ENCODE measurements at regions not wholly inside any gene's neighbourhood (a gene's known extent, or its start where the extent isn't known, plus 50 kb on each side); places are given as distances from the start of the nearest gene placed in this dataset.
A peak's percentile ranks its signal among the peaks of the same experiment; 100 is the strongest.

GRCh38 chr15:88990185-88990679, 77.1 kb upstream of the MFGE8 start:
- no peak for FAIRE-seq
- peaks cover 2 to 5% of the 10 kb centered on the region in 2 experiments; a peak in 1 of 4 replicates for H3K9me3 ChIP-seq (ENCODE audit: insufficient read depth in 2 of 2, low read depth in 1 of 2, low read length in 1 of 2)
- no peak overlapping the region; the same call in 1 of the 2 replicates for H4K8ac ChIP-seq (ENCODE audit: extremely low read depth, insufficient read depth, low read length)
- no peak overlapping the region for H3K9ac ChIP-seq (replicated peaks in 1 of 4; ENCODE audit: extremely low read depth in 1 of 4, low read depth in 3 of 4, low read length in 3 of 4)
- H4K20me1 ChIP-seq (replicated peaks in 1 of 2; ENCODE audit: control insufficient read depth in 1 of 2, insufficient read depth in 2 of 2, low read length in 2 of 2): no peaks in the 10 kb centered on the region
- H3K23me2 ChIP-seq (ENCODE audit: low read depth, low read length): peaks cover 6% of the 10 kb centered on the region
- 93% methylated on average over 20 of the region's 20 CpGs; no CpG with 5 or more reads in 1 of the 2 experiments for WGBS, 2 experiments (ENCODE audit: extremely low coverage in 1 of 2, insufficient coverage in 1 of 2, insufficient read length in 1 of 2, insufficient replicate concordance in 2 of 2, low coverage in 1 of 2, low lambda C conversion rate in 2 of 2, missing lambda C conversion rate in 1 of 2)
- no peak for DNase-seq (ENCODE audit: low read depth in 1 of 2, low spot score in 2 of 2)
- peak overlapping the region; percentile 89; the same call in 1 of the 2 replicates for H2BK20ac ChIP-seq (ENCODE audit: low read length)
- peak overlapping the region; percentile 84 for H2BK120ac ChIP-seq (replicated peaks; ENCODE audit: low read depth, low read length)
- POLR2A ChIA-PET (ENCODE audit: partially characterized antibody): interaction anchor here (1.0 to 11.2 kb wide), 3 partner anchors 8 to 79 kb away, joined by 3 to 145 read pairs (median 29); no protein-coding TSS in a partner anchor
- peaks cover 0 to 4% of the 10 kb centered on the region in 2 experiments; a peak in 1 of 4 replicates for H3K79me2 ChIP-seq (ENCODE audit: control insufficient read depth in 1 of 2, insufficient read depth in 2 of 2, low read length in 2 of 2)
- peak overlapping the region; percentile 81; the same call in 1 of the 2 replicates for H3K18ac ChIP-seq (ENCODE audit: extremely low read depth, low read length)
- H2AFZ ChIP-seq (ENCODE audit: low read length): no peak overlapping the region
- no peak overlapping the region for H3K56ac ChIP-seq (replicated peaks; ENCODE audit: insufficient read length, low read depth, low read length)
- H3K14ac ChIP-seq (ENCODE audit: insufficient read length): no peak overlapping the region
- no peak overlapping the region for H3K27ac ChIP-seq (ENCODE audit: low read depth, low read length)
- peak overlapping the region; percentile 62 for H3K4ac ChIP-seq (replicated peaks; ENCODE audit: insufficient read length, low read depth, low read length)
- peak overlapping the region; percentile 66; the same call in 1 of the 2 replicates for H2BK5ac ChIP-seq (ENCODE audit: low read depth, low read length)
- H3K4me1 ChIP-seq (replicated peaks in 1 of 4; ENCODE audit: control insufficient read depth in 3 of 4, insufficient read depth in 4 of 4, low read length in 3 of 4): peaks cover 19 to 49% (median 43%) of the 10 kb centered on the region in 4 experiments
- no peak overlapping the region for H4K5ac ChIP-seq (ENCODE audit: insufficient read length, low read depth, low read length)
- H2AK5ac ChIP-seq (ENCODE audit: low read depth, low read length): no peak overlapping the region; the same call in 1 of the 2 replicates
- H4K91ac ChIP-seq (replicated peaks; ENCODE audit: insufficient read length, low read length): peak overlapping the region; percentile 68
- no peak overlapping the region for H3K4me3 ChIP-seq (ENCODE audit: extremely low read depth in 1 of 4, insufficient read depth in 2 of 4, low read depth in 3 of 4, low read length in 4 of 4)
- CTCF ChIA-PET (ENCODE audit: partially characterized antibody): interaction anchor here (1.6 to 3.4 kb wide), 2 partner anchors 9 to 11 kb away, joined by 7 to 13 read pairs; no protein-coding TSS in a partner anchor
- H3K79me1 ChIP-seq (ENCODE audit: low read depth, low read length): no peaks in the 10 kb centered on the region
- no peak overlapping the region for H2BK15ac ChIP-seq (ENCODE audit: low read length)
- H2BK12ac ChIP-seq (ENCODE audit: low read depth, low read length): peak overlapping the region; percentile 82; the same call in 1 of the 2 replicates
- no peak overlapping the region for H3K23ac ChIP-seq (ENCODE audit: insufficient read length)
- H3K27me3 ChIP-seq (replicated peaks in 1 of 4; ENCODE audit: control insufficient read depth in 3 of 4, extremely low read depth in 1 of 4, insufficient read depth in 3 of 4, low read length in 3 of 4): no peaks in the 10 kb centered on the region
- H3K36me3 ChIP-seq (ENCODE audit: control insufficient read depth in 2 of 4, insufficient read depth in 4 of 4, low read length in 3 of 4): no peaks in the 10 kb centered on the region
- H3K4me2 ChIP-seq (ENCODE audit: insufficient read depth in 1 of 2, low read depth in 2 of 2, low read length in 2 of 2): no peak overlapping the region
- TF ChIP-seq EGR1 (IDR thresholded peaks at IDR 0.05; ENCODE audit: borderline replicate concordance, low read depth, low read length) (no peak), POU5F1 (IDR thresholded peaks at IDR 0.05; ENCODE audit: low read depth, low read length) (no peak), RFX5 (IDR thresholded peaks at IDR 0.05; ENCODE audit: borderline replicate concordance, low read depth, low read length) (no peak), NRF1 (IDR thresholded peaks at IDR 0.05; ENCODE audit: low read depth, low read length) (no peak), TAF7 (optimal IDR thresholded peaks at IDR 0.05; ENCODE audit: borderline replicate concordance, low read depth, low read length) (no peak), EZH2 (IDR thresholded peaks at IDR 0.05; ENCODE audit: low read depth, low read length, severe bottlenecking) (no peak), CTCF (IDR thresholded peaks at IDR 0.05; ENCODE audit: control extremely low read depth in 1 of 3, insufficient read depth in 1 of 3, low read depth in 1 of 3, low read length in 3 of 3) (no peak), GTF2F1 (IDR thresholded peaks at IDR 0.05; ENCODE audit: borderline replicate concordance, low read depth, low read length) (no peak), SUZ12 (IDR thresholded peaks at IDR 0.05; ENCODE audit: low read length) (no peak), TBP (IDR thresholded peaks at IDR 0.05; ENCODE audit: low read depth, low read length) (no peak), TEAD4 (IDR thresholded peaks at IDR 0.05; ENCODE audit: low read depth, low read length) (no peak)

Measured in H1 (cell line).